HG03442 (cell line): ENCODE measurements at regions not wholly inside any gene's neighbourhood (a gene's known extent, or its start where the extent isn't known, plus 50 kb on each side); places are given as distances from the start of the nearest gene placed in this dataset.
"Not testable (repeated sequence)": the region's sequence is repeated elsewhere in the genome, so short reads cannot be mapped to it uniquely, and the experiment has no call there.

Experiments used
- ATAC-seq: cut with Tn5 transposase; IDR thresholded peaks from one replicate; pipeline ENCODE4 v1.9.1; 2021; ENCODE audit warnings: mild to moderate bottlenecking, moderate library complexity; ENCODE audit not compliant: unreplicated experiment

DNA sequence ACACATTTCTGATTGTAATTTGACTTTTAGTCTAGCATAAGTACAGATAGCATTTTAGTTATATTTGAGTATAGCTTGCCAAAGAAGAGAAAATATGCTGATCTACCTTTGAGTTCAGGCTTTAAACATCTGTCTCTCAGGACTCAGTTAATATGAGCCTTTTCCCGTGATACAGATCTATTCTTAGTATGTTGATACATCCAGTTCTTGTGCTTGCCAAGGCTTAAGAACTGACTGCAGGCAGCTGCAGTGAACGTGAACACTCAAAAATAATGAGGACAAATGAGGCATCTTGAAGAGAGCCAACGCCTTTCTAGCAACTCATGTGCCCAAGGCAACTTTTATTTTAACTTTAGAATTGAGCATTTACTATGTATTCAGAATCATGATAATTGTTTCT lies 325.5 kb downstream of the SI start:
- no peak for ATAC-seq

DNA sequence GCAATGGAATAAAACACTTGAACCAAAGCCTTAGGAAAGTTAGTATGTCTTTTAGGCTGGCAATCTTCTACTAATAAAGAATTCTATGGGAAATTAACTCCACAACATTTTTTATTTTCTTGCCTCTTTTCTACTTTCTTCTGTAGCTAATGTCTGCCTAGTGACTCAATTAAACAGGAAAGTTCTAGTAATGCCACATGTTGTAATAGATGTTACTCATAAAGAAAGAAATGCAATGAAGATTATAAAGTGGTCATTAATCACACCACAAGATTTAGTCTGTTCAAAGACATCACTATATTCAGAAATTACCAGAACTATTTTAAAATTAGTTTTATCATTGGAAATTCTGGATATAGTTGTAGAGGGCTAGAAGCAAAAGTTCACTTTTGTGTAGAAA lies 329.7 kb downstream of the SI start:
- no peak for ATAC-seq

DNA sequence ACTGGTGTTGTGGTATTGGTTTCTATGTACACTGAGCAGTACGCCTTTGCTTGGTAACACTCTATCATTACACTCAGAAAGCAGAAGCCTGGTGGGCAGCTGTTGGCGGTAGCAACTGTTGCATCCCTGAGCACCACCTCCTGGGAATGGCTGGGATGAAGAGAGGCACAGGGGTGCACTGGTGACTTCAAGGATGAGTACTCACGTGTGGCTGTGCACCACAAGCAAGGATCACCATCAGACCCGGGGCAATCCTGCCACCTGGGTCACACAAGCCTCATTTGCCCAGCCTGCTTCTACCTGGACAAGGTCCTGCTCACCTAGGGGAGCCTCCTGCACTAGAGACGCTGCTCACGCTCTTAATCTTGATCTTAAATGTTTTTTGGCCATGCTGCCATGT lies 336.4 kb downstream of the SI start:
- no peak for ATAC-seq

DNA sequence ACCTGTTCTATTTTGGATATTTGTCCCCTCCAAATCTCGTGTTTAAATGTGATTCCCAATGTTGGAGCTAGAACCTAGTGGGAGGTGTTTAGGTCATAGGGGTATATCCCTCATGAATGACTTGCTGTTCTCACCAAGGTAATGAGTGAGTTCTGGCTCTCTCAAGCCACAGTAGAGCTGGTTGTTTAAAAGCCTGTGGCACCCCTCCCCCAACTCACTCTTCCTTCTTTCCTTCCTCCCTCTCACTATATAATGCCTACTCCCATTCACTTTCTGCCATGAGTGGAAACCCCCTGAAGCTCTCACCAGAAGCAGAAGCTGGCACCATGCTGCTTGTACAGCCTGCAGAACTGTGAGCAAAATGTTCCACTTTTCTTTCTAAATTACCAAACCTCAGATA lies 341.1 kb downstream of the SI start:
- ATAC-seq, result no peak

DNA sequence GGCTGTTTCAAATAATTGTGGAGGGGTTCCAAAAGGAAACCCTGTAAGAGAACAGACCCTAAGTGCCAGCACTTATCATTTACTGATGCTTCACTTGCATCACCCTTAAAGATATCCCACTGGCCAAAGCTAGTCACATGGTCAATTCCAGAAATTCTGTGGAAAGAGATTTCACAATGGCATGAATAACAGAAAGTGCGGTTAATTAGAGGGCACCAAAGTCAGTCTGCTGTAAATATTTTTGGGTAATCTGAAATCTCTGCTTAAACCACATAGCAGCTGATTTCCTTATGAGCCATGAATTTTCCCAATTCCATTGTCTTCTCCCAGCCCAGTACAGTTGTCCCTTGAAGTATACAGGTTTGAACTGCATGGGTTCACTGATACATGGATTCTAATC lies 346.1 kb downstream of the SI start:
- ATAC-seq, result no peak

DNA sequence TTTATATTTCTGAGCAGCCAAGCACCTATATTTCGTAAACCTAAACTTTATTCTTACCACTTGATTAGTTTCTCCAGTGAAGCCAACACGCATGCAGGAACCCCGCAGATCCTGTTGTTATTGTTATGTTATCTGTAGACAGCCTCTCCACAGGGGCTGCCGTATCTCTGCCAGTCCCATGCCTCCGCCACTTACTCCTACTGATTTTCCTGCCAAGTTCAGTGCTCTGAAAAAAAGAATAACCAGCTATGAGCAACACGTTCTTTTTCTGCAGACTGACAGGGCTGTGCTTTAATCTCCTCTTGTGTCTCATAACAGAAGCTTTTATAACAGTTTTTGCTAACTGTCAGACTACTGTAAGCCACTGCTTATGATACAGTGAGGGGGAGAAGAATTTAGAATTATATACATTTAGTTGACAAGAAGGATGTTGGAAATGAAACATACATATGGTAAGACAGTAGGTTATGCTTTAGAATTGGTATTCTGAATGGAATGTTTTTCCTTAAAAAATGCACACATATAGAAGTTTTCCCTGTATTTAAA lies 347.4 kb downstream of the SI start:
- ATAC-seq, result no peak

DNA sequence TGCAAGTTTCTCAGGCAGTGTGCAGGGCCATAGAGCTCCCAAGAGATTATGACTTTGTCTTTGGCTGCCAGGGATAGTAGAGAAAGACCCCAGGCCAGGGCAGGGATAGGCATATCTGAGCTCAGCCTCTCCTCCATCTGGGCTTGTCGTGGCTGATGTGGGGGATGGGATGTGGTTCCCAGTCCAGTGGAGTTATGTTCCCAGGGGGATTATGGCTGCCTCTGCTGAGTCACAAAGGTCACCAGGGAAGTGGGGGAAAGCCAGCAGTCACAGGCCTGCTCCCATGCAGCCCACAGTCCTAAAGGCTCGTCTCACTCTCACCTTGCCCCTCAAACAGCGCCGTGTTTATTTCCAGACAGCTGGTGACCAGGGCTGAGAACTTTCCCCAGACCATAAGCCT lies 354.9 kb downstream of the SI start:
- no peak for ATAC-seq

DNA sequence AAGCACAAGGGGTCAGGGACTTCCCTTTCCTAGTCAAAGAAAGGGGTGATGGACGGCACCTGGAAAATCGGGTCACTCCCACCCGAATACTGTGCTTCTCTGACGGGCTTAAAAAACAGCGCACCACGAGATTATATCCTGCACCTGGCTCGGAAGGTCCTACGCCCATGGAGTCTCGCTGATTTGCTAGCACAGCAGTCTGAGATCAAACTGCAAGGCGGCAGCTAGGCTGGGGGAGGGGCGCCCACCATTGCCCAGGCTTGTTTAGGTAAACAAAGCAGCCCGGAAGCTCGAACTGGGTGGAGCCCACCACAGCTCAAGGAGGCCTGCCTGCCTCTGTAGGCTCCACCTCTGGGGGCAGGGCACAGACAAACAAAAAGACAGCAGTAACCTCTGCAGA lies 375.5 kb downstream of the SI start:
- ATAC-seq, result not testable (repeated sequence)

DNA sequence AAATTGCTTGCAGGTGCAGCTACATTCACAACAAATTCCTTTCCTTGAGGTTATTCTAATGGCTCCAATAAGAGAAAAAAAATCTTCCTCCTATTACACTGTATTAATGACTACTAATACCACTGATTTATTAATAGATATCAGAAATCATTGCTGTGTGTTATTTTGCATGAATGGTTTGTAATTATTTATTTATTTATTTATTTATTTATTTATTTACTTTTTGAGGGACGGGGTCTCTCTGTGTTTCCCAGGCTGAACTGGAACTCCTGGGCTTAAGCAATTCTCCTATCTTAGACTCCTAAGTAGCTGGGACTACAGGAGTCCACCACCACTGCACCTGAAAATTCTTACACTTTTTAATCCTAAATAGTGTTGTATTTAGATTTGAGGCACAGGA lies 390.4 kb downstream of the SI start:
- ATAC-seq, result no peak

DNA sequence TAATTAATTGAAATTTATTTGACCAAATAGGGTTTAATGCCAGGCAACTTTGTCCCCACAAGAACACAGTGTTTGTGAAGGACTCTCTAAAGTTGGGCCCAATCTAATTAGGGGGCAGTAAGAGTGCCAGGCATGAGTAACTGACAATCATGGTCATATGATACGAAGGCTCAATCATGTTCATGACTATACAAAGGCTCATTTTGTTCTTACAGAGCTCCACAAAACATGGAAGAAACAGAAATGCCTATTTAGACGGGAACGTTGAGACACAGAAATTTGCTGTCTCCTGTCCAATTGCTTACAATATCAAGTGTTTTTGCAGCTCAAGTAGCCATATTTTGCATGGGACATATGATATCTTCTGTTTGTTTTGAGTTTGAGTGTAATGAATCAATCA lies 391.1 kb downstream of the SI start:
- ATAC-seq, result no peak

DNA sequence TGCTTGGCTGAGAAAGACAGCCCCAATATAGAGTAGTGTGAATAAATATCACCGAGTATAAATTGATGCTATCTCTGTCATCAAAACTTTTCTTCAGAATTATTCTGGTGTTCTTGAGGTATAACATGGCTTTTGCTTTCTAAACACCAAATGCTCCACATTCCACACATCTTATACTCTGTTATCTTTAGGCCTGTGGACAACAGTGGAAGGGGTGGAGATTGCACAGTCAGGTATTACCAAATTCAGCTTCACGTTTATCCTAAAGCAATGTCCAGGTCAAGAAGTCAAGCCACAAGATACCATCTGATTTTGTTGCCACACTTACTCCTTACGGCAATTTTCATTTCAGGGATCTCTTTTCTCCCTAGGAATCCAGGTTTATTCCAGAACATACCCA lies 394.8 kb downstream of the SI start:
- no peak for ATAC-seq

DNA sequence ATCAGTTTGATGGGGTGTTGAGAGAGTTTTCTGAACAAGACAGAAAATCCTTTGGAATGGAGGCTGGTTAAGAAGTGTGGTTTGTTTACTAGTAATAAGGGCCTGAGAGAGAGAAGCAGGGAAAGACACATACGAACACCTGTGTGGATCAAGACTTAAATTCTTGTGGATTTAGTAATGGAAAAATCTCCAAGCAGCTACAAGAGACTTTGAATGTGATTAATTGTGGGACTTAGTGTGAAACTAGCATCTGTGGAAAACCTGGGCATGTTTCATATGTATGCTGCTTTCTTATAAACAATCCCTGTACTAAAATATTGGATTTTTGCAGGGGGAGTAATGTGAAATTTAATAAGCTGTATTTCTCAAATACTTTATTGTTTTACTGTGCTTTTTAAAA lies 399.1 kb downstream of the SI start:
- ATAC-seq, result no peak

DNA sequence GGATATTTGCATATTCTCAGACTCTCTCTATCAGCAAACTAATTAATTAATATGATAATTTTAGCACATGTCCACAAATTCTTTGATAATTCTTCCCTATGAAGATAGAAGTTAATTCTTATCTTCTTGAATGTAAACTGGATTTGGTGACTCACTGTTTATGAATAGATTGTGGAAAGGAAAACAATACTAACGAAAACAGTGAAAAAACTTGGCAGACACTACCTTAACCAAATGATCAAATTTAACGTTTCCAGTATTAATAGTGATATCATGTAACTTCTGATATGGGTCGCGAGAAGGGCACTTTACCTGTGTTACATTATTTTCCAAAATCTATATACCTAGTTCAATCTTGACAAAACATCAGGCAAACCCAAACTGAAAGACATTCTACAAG lies 401.0 kb downstream of the SI start:
- ATAC-seq, result no peak

DNA sequence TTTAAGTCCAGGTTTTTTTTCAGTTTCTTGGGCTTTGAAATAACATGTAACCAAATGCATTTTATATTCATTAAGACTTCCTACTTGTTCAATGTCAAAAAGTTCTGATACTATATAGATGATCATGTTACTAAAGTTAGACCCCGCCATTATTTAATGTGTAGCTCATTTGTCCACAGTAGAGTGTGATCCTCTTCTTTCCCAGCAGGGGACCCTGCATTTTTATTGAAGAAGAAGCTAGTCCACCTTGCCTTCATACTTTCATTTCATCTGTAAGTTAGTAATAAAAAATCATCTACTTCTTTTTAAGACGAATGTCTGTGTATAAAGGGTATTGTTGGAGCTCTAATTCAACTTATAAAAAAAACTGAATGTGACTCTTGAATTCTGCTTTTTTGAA lies 404.6 kb downstream of the SI start:
- no peak for ATAC-seq

DNA sequence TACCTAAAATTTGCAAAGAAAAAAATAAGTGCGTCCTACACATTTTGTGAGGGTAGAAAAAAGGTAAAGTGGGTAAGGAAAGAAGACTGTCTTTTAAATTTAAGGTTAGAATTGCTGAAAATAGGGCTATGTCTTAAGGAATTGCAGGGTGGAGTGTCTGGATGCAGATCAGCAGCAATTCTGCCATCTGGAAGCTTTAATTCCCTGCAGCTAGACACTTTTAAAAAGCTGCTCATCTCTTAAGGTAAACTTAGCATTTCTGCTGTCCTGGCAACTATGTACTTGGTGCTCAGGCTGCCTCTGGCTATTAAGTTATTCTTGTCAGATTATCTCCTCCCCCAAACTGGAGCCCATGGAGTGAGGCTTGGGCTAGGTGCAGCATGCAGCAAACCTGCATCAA lies 420.2 kb downstream of the SI start:
- no peak for ATAC-seq

DNA sequence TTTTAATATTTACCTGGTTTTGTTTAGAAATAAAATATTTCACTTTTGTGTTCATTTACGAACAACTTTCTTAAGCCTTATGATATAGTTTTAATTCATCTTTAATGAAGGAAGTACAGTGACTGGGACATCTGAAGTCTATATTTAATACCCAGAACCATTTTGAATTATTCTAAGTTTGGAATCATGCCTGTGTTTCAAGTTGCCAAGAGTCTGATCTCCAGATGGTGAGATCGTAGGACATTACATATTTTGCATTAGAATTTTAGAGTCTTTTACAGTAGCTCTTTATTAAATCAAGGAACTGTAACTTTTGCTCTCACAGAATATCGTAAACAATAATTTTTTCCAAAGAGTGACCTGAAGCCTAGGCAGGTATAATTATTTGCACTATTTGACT lies 420.7 kb downstream of the SI start:
- no peak for ATAC-seq

DNA sequence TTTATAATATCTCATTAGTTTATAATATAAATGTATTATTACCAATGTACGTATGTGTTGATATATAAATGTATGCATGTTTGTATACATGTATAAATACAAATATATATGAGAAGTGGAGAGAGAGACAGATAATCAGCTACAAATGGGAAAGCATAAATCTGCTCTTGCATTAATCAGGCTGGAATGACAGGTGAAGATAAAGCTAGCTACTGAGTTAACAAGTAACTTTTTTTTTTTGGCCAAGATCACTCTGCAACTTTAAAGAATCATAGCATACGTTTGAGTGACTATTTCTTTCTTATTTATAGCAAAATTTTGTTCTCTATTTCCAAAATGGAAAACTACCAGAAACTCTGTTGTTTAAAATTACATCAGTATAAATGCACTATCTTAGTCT lies 422.8 kb downstream of the SI start:
- ATAC-seq, result no peak

DNA sequence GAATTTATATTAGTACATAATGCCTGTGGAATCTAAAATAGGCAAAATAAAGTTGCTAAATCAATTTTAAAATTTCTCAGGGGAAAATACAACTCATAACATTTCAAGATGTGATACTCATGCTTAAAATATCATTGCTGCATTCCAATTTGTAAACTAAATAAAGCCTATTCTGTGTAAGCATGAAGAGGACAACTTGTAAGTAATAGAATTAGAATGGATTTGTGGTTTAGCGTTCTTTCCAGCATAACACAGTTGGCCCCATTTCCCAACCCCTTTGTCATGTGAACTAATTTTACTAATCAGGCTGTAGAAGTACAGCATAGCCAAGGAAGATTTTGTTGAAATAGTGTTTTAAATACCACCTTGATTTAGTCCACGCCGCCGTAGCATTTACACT lies 437.2 kb downstream of the SI start:
- no peak for ATAC-seq

DNA sequence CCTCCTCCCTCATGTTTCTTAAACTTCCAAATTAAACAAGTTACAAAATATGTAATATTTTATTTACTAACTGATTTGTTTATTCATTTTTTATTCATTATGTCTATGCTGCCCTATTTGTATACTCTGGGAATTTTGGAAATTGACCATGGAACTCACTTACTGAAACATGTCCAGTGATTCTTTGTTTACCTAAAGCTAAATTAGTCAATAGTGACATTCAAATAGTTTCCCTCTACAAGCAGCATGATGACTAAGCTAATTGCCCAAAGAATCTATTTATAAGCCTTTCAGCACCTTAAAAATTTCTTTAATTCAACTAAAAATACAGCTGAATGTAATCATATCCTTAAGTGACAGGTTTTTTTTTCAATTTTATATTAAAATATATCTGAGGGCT lies 437.7 kb downstream of the SI start:
- no peak for ATAC-seq

DNA sequence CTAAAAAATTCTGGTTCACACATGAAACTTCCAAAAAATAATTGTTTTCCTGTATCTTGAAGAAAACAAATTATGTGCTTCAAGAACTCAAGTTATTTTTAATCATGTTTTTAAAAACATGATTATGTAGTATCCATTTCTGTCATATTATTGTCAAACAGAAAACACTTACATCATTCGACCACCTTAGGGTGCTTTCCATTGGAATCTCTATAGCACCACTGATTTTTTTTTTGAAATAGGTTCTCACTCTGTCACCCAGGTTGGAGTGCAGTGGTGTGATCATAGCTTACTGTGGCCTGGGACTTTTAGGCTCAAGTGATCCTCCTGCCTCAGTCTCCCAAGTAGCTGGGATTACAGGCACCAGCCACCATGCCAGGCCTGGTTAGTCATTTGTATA lies 457.3 kb downstream of the SI start:
- ATAC-seq, result no peak

DNA sequence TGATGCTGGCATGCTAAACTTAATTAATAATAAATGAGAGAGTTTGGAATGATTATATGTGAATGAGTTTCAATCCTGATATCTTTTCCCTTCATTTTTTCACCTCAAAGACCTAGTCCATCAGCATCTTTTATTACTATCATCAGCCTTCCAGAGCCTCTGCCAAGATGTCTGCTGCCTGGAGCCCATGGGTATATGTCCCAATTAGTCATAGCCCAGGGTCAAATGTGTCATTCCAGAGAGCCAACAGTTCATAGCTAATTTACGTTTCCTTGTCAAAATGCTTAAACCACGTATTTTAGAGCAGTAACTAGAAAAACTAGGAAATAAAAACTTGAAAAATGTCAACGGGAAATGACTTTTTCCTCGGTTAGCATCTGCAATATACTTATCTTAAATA lies 457.9 kb downstream of the SI start:
- no peak for ATAC-seq

DNA sequence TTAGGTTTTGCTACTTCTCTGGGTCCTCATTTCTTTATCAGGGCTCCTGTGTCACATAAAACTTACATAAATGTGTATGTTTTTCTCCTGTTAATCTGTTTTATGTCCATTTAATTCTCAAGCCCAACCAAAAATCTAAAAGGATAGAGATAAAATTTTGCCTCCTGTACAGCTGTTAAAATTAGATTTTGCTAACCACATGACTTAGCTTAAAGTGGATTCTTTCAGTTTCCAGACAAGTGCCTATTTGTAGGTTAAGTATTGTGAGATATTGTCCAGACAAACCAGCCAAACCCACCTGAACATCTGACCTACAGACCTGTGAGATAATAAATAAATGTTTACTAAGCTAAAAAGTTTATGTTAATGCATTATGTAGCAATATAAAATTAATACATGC lies 465.5 kb downstream of the SI start:
- no peak for ATAC-seq

DNA sequence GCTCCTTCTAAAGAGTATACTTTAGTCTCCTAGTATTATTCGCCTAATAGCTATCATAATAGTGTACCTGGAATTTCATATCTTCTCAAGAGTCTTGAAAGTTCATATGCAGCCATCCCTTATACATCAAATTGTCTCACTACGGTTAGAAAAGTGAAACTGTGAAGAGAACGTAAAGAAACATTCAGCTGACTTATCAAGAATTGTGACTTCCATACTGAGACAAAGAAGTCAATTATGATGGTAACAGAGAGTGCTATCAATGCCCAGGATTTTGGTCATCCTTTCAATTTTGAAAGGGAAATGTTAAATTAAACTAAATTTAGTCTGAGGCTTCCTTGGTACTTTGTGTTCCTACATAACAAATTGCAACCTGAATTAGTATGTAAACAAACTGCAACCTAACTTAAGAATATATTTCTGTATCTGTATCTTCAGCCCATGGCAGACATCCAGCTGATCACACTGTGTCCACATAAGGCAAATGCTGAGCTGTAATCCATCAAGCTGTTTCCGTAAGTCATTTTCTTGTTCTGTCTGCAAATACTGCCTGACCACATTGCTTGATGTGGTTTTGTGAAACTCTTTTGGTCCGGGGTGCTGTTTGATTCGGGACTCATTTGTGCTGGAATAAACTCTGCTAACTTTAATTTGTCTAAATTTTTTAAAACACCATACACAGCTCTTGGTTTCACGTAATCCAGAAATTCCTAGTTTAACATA lies 469.6 kb downstream of the SI start:
- ATAC-seq, result no peak
